ENCODE measurements at regions not wholly inside any gene's neighbourhood (a gene's known extent, or its start where the extent isn't known, plus 50 kb on each side); places are given as distances from the start of the nearest gene placed in this dataset.

- DNase-seq (ENCODE audit: low spot score) (no peak), ATAC-seq (no peak)
- Histone ChIP-seq H3K4me1 (ENCODE audit: insufficient read depth) (no peaks in the 10 kb centered on the region), H3K79me2 (replicated peaks; ENCODE audit: insufficient read depth) (no peaks in the 10 kb centered on the region), H3K27me3 (ENCODE audit: insufficient read depth) (no peaks in the 10 kb centered on the region; the same call in 1 of the 2 replicates), H3F3A (replicated peaks; ENCODE audit: low read depth) (no peaks in the 10 kb centered on the region), H2AFZ (no peak overlapping the region), H3K9me2 (ENCODE audit: insufficient read depth) (no peaks in the 10 kb centered on the region), H4K20me1 (replicated peaks; ENCODE audit: insufficient read depth) (no peaks in the 10 kb centered on the region), H3K36me3 (ENCODE audit: insufficient read depth) (no peaks in the 10 kb centered on the region), H3K4me3 (no peak overlapping the region), H3K27ac (ENCODE audit: low read depth) (no peak overlapping the region), H3K4me2 (no peak overlapping the region)
- Mint-ChIP-seq H3K4me1 (no peaks in the 10 kb centered on the region), H3K27me3 (ENCODE audit: insufficient read depth, low read depth, poor library complexity) (no peaks in the 10 kb centered on the region), H3K36me3 (ENCODE audit: low read depth) (no peaks in the 10 kb centered on the region), H3K4me3 (no peak overlapping the region), H3K9me3 (no peaks in the 10 kb centered on the region), H3K27ac (no peak overlapping the region)
- no peak for TF ChIP-seq ZNF331 (CRISPR knock-in tag; IDR thresholded peaks at IDR 0.05; ENCODE audit: low read depth)
- TF ChIP-seq CREB1 (CRISPR knock-in tag; IDR thresholded peaks at IDR 0.05; ENCODE audit: low read depth), result no peak
- no peak for TF ChIP-seq ZNF114 (CRISPR knock-in tag; IDR thresholded peaks at IDR 0.05)
- no peak for TF ChIP-seq POLR2AphosphoS5 (IDR thresholded peaks at IDR 0.05; ENCODE audit: low read depth)
- TF ChIP-seq EZH2 (IDR thresholded peaks at IDR 0.05; ENCODE audit: low read depth, unreplicated experiment), result no peak
- TF ChIP-seq NANOG (IDR thresholded peaks at IDR 0.05; ENCODE audit: borderline replicate concordance), result no peak
Measured at GRCh38 chr10:91726355-91726754, 71.9 kb upstream of the TNKS2 start.

GRCh38 chr10:91724933-91725332, 73.3 kb upstream of the TNKS2 start:
- no peaks in the 10 kb centered on the region for H3K36me3 Mint-ChIP-seq (ENCODE audit: low read depth)
- H3K36me3 ChIP-seq (ENCODE audit: insufficient read depth), result no peaks in the 10 kb centered on the region
- no peak overlapping the region for H3K27ac Mint-ChIP-seq
- H3K9me2 ChIP-seq (ENCODE audit: insufficient read depth), result no peaks in the 10 kb centered on the region
- no peaks in the 10 kb centered on the region for H4K20me1 ChIP-seq (replicated peaks; ENCODE audit: insufficient read depth)
- H3K4me2 ChIP-seq, result no peak overlapping the region
- ATAC-seq (no peak), DNase-seq (ENCODE audit: low spot score) (no peak)
- no peak overlapping the region for H2AFZ ChIP-seq
- no peak overlapping the region for H3K4me3 ChIP-seq
- no peak overlapping the region for H3K27ac ChIP-seq (ENCODE audit: low read depth)
- H3K9me3 Mint-ChIP-seq, result no peaks in the 10 kb centered on the region
- H3K79me2 ChIP-seq (replicated peaks; ENCODE audit: insufficient read depth), result no peaks in the 10 kb centered on the region
- no peaks in the 10 kb centered on the region for H3K27me3 Mint-ChIP-seq (ENCODE audit: insufficient read depth, low read depth, poor library complexity)
- H3K4me3 Mint-ChIP-seq, result no peak overlapping the region
- H3K4me1 Mint-ChIP-seq, result no peaks in the 10 kb centered on the region
- no peaks in the 10 kb centered on the region for H3F3A ChIP-seq (replicated peaks; ENCODE audit: low read depth)
- H3K4me1 ChIP-seq (ENCODE audit: insufficient read depth), result no peaks in the 10 kb centered on the region
- H3K27me3 ChIP-seq (ENCODE audit: insufficient read depth), result no peaks in the 10 kb centered on the region; the same call in 1 of the 2 replicates
- no peak for TF ChIP-seq CREB1 (CRISPR knock-in tag; IDR thresholded peaks at IDR 0.05; ENCODE audit: low read depth)
- no peak for TF ChIP-seq EZH2phosphoT487 (IDR thresholded peaks at IDR 0.05; ENCODE audit: unreplicated experiment)
- TF ChIP-seq EZH2 (IDR thresholded peaks at IDR 0.05; ENCODE audit: low read depth, unreplicated experiment), result no peak
- TF ChIP-seq ZNF462 (CRISPR knock-in tag; IDR thresholded peaks at IDR 0.05), result no peak
- no peak for TF ChIP-seq NANOG (IDR thresholded peaks at IDR 0.05; ENCODE audit: borderline replicate concordance)
- TF ChIP-seq REST (IDR thresholded peaks at IDR 0.05; ENCODE audit: unreplicated experiment), result no peak
- TF ChIP-seq JUNB (IDR thresholded peaks at IDR 0.05; ENCODE audit: unreplicated experiment), result no peak
- no peak for TF ChIP-seq STAT1 (IDR thresholded peaks at IDR 0.05; ENCODE audit: unreplicated experiment)
- TF ChIP-seq ETS1 (IDR thresholded peaks at IDR 0.05), result no peak
- no peak for TF ChIP-seq ZNF114 (CRISPR knock-in tag; IDR thresholded peaks at IDR 0.05)

All from GM23338 (cell line).